Endothelial cell of umbilical vein (primary cell): ENCODE measurements at regions not wholly inside any gene's neighbourhood (a gene's known extent, or its start where the extent isn't known, plus 50 kb on each side); places are given as distances from the start of the nearest gene placed in this dataset.

ENCODE experiments used
- BruUV-seq: library from RNA; stranded (reverse); fragments of 400-500 nt; replicated peaks from 2 replicates; lab custom pipeline; 2021; lab: Mats Ljungman, UMichigan
- CTCF ChIA-PET: fragments of 300-600, 350-600 bp; sonication (Branson Sonifier 250); formaldehyde crosslinking; loops from one replicate; lab custom pipeline; 2021; ENCODE audit warnings: antibody characterized with exemption, inconsistent platforms; lab: Charles Lee
- POLR2A ChIA-PET: fragments of 300-600, 350-600 bp; sonication (Branson Sonifier 250); formaldehyde crosslinking; loops from one replicate; lab custom pipeline; 2021; ENCODE audit warnings: antibody characterized with exemption, inconsistent platforms; lab: Charles Lee
- DNase-seq: peaks from one replicate; pipeline ENCODE4 v3.0.0-alpha.2; 2011; ENCODE audit warnings: low read depth, low spot score
- FAIRE-seq: peaks from 2 replicates; lab custom pipeline; 2011; peaks lifted over from hg19 to GRCh38; lab: Jason Lieb, UNC
- H2AFZ ChIP-seq: 2 replicates; pipeline ENCODE4 v1.6.0; 2012; ENCODE audit warnings: low read depth, low read length, control low read depth, inconsistent platforms
- H3K27ac ChIP-seq: 2 replicates; pipeline ENCODE4 v1.5.1; 2011; ENCODE audit warnings: low read depth, mild to moderate bottlenecking, control low read depth, low read length, moderate library complexity; ENCODE audit not compliant: insufficient read depth
- H3K27me3 ChIP-seq, 2 experiments: 2 replicates each; pipeline versions ENCODE4 v1.6.0 to v1.6.1; 2011; ENCODE audit warnings: low read length in 2 of 2, mixed read lengths in 1 of 2; ENCODE audit not compliant: control insufficient read depth in 2 of 2, insufficient read depth in 2 of 2
- H3K36me3 ChIP-seq, 2 experiments: 2 replicates in 1 of 2; 3 replicates in 1 of 2; pipeline ENCODE4 v1.5.1; 2011; ENCODE audit warnings: low read length in 2 of 2, mild to moderate bottlenecking in 1 of 2, moderate library complexity in 1 of 2; ENCODE audit not compliant: control insufficient read depth in 2 of 2, insufficient read depth in 2 of 2; ENCODE audit errors: extremely low read depth in 1 of 2
- H3K4me1 ChIP-seq: 3 replicates; pipeline ENCODE4 v1.5.1; 2011; ENCODE audit warnings: mild to moderate bottlenecking, low read length; ENCODE audit not compliant: control insufficient read depth, insufficient read depth; ENCODE audit errors: extremely low read depth
- H3K4me2 ChIP-seq: 2 replicates; pipeline ENCODE4 v1.6.1; 2011; ENCODE audit warnings: low read length, control low read depth, mixed read lengths; ENCODE audit not compliant: insufficient read depth
- H3K4me3 ChIP-seq, 3 experiments: fragments of 200-600 bp in 1 of 3; sonication (generic), shearing (Covaris generic) in 1 of 3; replicated peaks in 1 of 3; 2 replicates each; pipeline ENCODE4 v1.5.1; 2011 to 2016; ENCODE audit warnings: control low read depth in 3 of 3, low read length in 3 of 3, mild to moderate bottlenecking in 2 of 3, inconsistent platforms in 1 of 3, low read depth in 1 of 3, moderate library complexity in 1 of 3; ENCODE audit not compliant: insufficient read depth in 1 of 3
- H3K79me2 ChIP-seq: 2 replicates; pipeline ENCODE4 v1.6.0; 2012; ENCODE audit warnings: low read length, inconsistent platforms; ENCODE audit not compliant: control insufficient read depth, insufficient read depth
- H3K9ac ChIP-seq: replicated peaks from 2 replicates; pipeline ENCODE3; 2011; ENCODE audit warnings: low read length, control low read depth; ENCODE audit not compliant: insufficient read depth; ENCODE audit errors: extremely low read depth
- H3K9me1 ChIP-seq: replicated peaks from 3 replicates; pipeline ENCODE4 v1.6.0; 2011; ENCODE audit warnings: mild to moderate bottlenecking, low read length; ENCODE audit not compliant: control insufficient read depth, insufficient read depth; ENCODE audit errors: extremely low read depth
- H3K9me3 ChIP-seq: replicated peaks from 2 replicates; pipeline ENCODE4 v1.5.1; 2012; ENCODE audit warnings: low read length, inconsistent platforms; ENCODE audit not compliant: control insufficient read depth, insufficient read depth
- H4K20me1 ChIP-seq: replicated peaks from 2 replicates; pipeline ENCODE3; 2011; ENCODE audit warnings: mild to moderate bottlenecking, low read length; ENCODE audit not compliant: control insufficient read depth, insufficient read depth; ENCODE audit errors: extremely low read depth
- EZH2 ChIP-seq: IDR thresholded peaks from 2 replicates; pipeline ENCODE4 v1.6.1; 2012; ENCODE audit warnings: borderline replicate concordance, low read depth, mild to moderate bottlenecking, moderate library complexity, low read length, inconsistent platforms; ENCODE audit not compliant: severe bottlenecking
- FOS ChIP-seq: IDR thresholded peaks from 2 replicates; pipeline ENCODE4 v1.6.1; 2011; ENCODE audit warnings: mild to moderate bottlenecking, low read length, moderate library complexity, borderline replicate concordance; ENCODE audit not compliant: insufficient read depth
- GATA2 ChIP-seq: IDR thresholded peaks from 2 replicates; pipeline ENCODE4 v1.7.0; 2011; ENCODE audit warnings: low read depth, mild to moderate bottlenecking, moderate library complexity, mixed read lengths, low read length; ENCODE audit not compliant: insufficient read length, insufficient read depth
- JUN ChIP-seq: IDR thresholded peaks from 2 replicates; pipeline ENCODE4 v1.6.1; 2011; ENCODE audit warnings: borderline replicate concordance, low read depth; ENCODE audit not compliant: insufficient read length, insufficient read depth
- MYC ChIP-seq: IDR thresholded peaks from one replicate; pipeline ENCODE4 v1.6.1; 2011; ENCODE audit warnings: mild to moderate bottlenecking, low read depth, low read length
- POLR2A ChIP-seq: IDR thresholded peaks from 2 replicates; pipeline ENCODE4 v1.6.1; 2012; ENCODE audit warnings: low read depth, mild to moderate bottlenecking, control low read depth, low read length
- POLR2AphosphoS5 ChIP-seq: IDR thresholded peaks from 2 replicates; pipeline ENCODE4 v1.6.1; 2012; ENCODE audit warnings: low read depth, mild to moderate bottlenecking, control low read depth, low read length, moderate library complexity; ENCODE audit not compliant: insufficient read depth
- dilution Hi-C: fragments of 300-500 bp; cut with MboI; formaldehyde crosslinking; loops from one replicate; pipeline ENCODE4 v1.15.0; 2019; ENCODE audit warnings: low sequenced_read_pairs; ENCODE audit not compliant: extremely low pct_ligation_motif_present
- intact Hi-C: fragments of 100-400 bp; cut with micrococcal nuclease; formaldehyde crosslinking; loops from one replicate; pipeline ENCODE4 v1.10.0; 2022
- TF ChIP-seq, protein P1 (sequence below), 2 donors: IDR thresholded peaks; 1 replicate in 1 of 2; 2 replicates in 1 of 2; pipeline ENCODE4 v1.5.1; 2011; ENCODE audit warnings: low read length in 2 of 2, mild to moderate bottlenecking in 2 of 2, moderate library complexity in 2 of 2, control low read depth in 1 of 2, inconsistent platforms in 1 of 2, low read depth in 1 of 2; ENCODE audit not compliant: insufficient read depth in 1 of 2; ENCODE audit errors: extremely low read depth in 1 of 2
- TF ChIP-seq, protein P2 (sequence below): IDR thresholded peaks from 2 replicates; pipeline ENCODE4 v1.6.1; 2011; ENCODE audit not compliant: insufficient read depth, insufficient read length

DNA sequence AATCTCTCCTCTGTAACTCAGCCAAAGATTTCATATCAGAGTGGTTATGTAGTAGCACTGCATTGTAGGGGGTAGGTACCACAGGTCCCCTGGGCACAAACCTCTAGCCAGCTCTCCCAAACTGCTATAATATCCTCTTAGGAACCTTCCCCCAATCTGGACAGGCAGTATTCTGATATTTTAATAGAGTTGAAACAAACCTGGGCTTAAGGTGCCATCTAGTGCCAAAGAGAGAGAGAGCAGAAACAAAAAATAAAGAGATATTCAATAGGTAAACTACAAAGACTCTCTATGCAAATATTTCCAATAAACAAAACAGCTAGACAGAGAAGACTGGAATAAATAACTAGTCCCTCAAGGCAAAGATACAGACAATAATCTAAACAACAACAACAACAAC lies 1070.0 kb downstream of the CDH11 start:
- H3K36me3 ChIP-seq, result no peaks in the 10 kb centered on the region
- POLR2A ChIA-PET, result no interaction called here
- H3K9me1 ChIP-seq, result no peaks in the 10 kb centered on the region
- peak; percentile 19 for DNase-seq
- H3K9ac ChIP-seq, result no peak overlapping the region
- TF ChIP-seq POLR2AphosphoS5 (no peak), POLR2A (no peak)
- TF ChIP-seq, protein P1, sequence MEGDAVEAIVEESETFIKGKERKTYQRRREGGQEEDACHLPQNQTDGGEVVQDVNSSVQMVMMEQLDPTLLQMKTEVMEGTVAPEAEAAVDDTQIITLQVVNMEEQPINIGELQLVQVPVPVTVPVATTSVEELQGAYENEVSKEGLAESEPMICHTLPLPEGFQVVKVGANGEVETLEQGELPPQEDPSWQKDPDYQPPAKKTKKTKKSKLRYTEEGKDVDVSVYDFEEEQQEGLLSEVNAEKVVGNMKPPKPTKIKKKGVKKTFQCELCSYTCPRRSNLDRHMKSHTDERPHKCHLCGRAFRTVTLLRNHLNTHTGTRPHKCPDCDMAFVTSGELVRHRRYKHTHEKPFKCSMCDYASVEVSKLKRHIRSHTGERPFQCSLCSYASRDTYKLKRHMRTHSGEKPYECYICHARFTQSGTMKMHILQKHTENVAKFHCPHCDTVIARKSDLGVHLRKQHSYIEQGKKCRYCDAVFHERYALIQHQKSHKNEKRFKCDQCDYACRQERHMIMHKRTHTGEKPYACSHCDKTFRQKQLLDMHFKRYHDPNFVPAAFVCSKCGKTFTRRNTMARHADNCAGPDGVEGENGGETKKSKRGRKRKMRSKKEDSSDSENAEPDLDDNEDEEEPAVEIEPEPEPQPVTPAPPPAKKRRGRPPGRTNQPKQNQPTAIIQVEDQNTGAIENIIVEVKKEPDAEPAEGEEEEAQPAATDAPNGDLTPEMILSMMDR (IDR thresholded peaks at IDR 0.05; ENCODE audit: extremely low read depth in 1 of 2, insufficient read depth in 1 of 2, low read depth in 1 of 2, low read length in 2 of 2), result peak in 1 of 2 donors; percentile 19
- no TSS peak for BruUV-seq
- no peaks in the 10 kb centered on the region for H3K27me3 ChIP-seq
- no peaks in the 10 kb centered on the region for H3K9me3 ChIP-seq
- H2AFZ ChIP-seq, result no peak overlapping the region
- no peak for FAIRE-seq
- no peak overlapping the region for H3K4me2 ChIP-seq
- H3K4me3 ChIP-seq, result no peak overlapping the region
- H3K4me1 ChIP-seq, result no peaks in the 10 kb centered on the region
- intact Hi-C loops, result loop anchor here (1.0 to 2.0 kb wide), 2 partner anchors 591 to 691 kb away; no protein-coding TSS in a partner anchor
- no peaks in the 10 kb centered on the region for H4K20me1 ChIP-seq
- CTCF ChIA-PET, result interaction anchor here (0.5 to 7.2 kb wide), 9 partner anchors 9 to 1068 kb away, joined by 3 to 95 read pairs (median 3); no protein-coding TSS in a partner anchor
- dilution Hi-C loops, result no loop called here
- no peaks in the 10 kb centered on the region for H3K79me2 ChIP-seq
- H3K27ac ChIP-seq, result no peak overlapping the region

DNA sequence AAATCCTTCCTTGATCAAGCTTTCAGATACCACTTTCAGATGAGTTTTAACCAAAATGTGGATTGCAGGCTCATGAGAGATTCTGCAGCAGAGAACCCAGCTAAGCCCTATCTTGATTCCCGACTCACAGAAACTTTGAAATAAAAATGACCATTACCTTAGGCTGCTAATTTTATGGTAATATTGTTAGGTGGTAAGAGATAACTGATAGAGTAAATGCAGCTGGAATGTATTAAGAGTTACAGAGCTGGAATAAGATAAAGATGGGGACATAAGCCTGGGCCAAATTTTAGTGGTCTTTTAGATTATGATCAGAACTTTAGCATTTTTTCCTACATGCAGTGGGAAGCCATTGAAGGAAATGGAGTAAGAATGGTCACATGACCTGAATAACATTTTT lies 1074.0 kb downstream of the CDH11 start:
- no peaks in the 10 kb centered on the region for H3K9me1 ChIP-seq
- dilution Hi-C loops (no loop called here), intact Hi-C loops (no loop called here)
- DNase-seq, result no peak
- H3K4me3 ChIP-seq, result no peak overlapping the region
- no peaks in the 10 kb centered on the region for H4K20me1 ChIP-seq
- H3K27me3 ChIP-seq, result no peaks in the 10 kb centered on the region
- FAIRE-seq, result no peak
- no TSS peak for BruUV-seq
- no peak overlapping the region for H3K4me2 ChIP-seq
- H2AFZ ChIP-seq, result no peak overlapping the region
- H3K9ac ChIP-seq, result no peak overlapping the region
- no peaks in the 10 kb centered on the region for H3K79me2 ChIP-seq
- TF ChIP-seq FOS (no peak), GATA2 (no peak), POLR2AphosphoS5 (no peak), MYC (no peak), POLR2A (no peak), EZH2 (no peak), JUN (no peak)
- TF ChIP-seq, protein P2, sequence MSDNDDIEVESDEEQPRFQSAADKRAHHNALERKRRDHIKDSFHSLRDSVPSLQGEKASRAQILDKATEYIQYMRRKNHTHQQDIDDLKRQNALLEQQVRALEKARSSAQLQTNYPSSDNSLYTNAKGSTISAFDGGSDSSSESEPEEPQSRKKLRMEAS, result no peak
- TF ChIP-seq, protein P1 (IDR thresholded peaks at IDR 0.05; ENCODE audit: extremely low read depth in 1 of 2, insufficient read depth in 1 of 2, low read depth in 1 of 2, low read length in 2 of 2), result no peak
- no peaks in the 10 kb centered on the region for H3K4me1 ChIP-seq
- no peak overlapping the region for H3K27ac ChIP-seq
- ChIA-PET CTCF (interaction anchor here (1.2 kb wide), 1 partner anchor 586 kb away, joined by 4 read pairs; no protein-coding TSS in a partner anchor), POLR2A (no interaction called here)
- H3K9me3 ChIP-seq, result no peaks in the 10 kb centered on the region
- H3K36me3 ChIP-seq, result no peaks in the 10 kb centered on the region
